ENCODE measurements at regions not wholly inside any gene's neighbourhood (a gene's known extent, or its start where the extent isn't known, plus 50 kb on each side); places are given as distances from the start of the nearest gene placed in this dataset.

DNA sequence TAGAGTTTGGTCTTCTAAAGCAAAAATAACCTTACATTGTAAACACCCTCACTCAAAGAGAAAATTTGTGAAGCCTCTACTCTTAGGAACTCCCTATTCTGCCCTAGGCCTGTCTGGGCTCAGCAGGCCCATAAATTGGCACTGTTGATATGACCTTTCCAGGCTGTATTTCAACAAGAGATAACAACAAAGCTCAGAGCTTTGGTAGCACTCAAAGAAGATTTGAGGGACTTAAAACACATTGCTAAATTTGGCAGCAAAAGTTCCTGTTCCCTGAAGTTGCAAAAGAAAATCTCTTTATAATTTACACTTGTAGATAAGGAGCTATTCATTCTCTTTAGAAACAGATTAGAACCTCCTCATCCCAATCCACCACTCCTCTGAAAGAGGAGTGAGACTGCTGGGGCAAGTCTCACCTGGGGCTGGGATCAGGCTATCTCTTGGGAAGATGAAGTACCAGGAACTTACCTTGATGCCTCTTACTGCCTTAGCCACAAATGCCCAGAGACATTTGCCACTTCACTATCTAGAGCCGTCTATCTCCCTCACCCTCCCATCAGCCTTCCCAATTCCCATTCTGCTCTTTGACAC is 110.4 kb upstream of the AKIP1 start:
- no peak for DNase-seq

DNA sequence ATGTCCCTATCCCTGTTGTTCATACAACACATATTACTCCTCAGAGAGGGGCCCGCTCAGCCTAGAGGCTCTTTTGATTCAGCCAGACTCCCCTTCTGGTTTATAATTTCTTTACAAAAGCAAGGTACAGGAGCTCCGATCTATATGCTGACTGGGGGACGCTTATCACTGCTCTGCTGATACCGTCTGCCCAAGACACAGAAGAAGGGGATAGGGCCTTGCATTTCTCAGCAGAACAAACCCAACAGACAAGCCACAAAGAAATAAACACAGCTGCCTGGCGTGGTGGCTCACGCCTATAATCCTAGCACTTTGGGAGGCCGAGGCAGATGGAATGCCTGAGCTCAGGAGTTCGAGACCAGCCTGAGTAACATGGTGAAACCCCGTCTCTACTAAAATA is 109.9 kb upstream of the AKIP1 start:
- DNase-seq, result no peak

DNA sequence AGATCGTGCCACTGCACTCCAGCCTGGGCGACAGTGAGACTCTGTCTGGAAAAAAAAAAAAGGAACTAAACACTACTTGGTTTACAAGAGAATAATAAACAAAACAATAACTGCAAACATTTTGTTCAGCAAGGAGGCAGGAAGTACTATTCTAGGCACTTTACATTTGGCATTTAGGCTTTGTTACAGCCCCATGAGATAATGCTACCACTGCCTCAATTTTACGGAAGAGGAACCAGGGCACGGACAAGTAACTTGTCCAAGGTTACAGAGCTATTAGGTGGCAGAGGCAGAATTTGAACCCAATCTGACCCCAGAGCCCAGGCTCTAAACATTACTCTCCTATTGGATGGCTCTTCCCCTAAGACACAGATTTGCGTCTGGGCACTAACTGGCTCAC is 108.7 kb upstream of the AKIP1 start:
- no peak for DNase-seq

DNA sequence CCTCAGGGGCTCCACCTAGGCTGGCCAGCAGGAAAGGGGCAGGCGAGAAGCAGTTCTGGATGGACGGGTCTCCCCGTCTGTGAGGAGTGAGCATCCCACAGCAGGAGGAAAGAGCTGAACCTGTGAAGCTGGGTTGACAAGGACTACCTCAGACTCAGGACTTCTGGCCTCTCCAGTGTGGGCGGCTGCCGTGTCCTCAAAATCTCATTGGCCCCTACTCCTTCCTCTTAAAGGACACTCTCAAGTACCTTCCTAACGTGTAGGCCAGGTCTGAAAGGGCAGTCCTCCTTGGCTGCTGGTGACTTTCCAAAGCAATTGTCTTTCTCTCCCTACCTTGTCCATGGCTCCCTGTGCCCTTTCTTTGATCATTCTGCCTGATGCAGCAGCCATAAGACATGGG is 107.0 kb upstream of the AKIP1 start:
- DNase-seq, result no peak

DNA sequence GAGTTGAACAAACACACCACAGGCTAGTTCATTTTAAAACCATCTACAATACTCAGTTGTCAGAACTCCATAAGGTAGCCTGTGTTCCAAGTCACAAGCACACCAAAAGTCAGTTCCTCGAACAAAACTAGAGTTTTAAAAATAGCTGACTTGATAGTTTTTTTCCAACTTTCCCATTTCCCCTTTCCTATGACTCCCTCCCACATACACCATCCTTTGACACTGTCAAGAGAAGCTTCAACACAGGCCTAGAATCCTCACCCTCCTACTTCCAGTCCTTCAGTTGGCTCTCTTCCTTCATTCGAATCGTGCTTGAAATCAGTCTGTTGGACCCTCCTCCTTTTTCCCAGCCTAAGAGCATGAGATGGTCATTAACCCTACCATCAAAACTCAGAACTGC is 105.7 kb upstream of the AKIP1 start:
- no peak for DNase-seq

DNA sequence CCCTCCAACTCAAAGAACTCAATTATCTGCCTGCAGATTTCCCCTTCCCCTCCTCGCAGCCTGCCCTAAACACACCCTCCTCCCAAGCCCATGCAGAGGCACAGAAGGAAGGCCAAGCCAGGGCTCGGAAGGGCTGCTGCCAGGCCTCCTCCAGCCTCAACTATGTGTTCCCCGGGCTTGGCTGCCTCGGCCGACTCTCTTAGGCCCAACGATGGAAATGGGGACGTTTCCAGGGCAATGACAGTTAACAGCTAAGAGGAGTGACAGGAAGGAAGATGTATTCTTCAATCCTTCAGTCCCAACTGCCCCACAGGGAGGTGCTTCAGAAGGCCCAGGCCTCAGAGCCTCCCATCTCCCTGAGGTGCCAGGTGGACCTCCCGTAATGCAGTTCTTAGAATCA is 104.0 kb upstream of the AKIP1 start:
- no peak for DNase-seq

DNA sequence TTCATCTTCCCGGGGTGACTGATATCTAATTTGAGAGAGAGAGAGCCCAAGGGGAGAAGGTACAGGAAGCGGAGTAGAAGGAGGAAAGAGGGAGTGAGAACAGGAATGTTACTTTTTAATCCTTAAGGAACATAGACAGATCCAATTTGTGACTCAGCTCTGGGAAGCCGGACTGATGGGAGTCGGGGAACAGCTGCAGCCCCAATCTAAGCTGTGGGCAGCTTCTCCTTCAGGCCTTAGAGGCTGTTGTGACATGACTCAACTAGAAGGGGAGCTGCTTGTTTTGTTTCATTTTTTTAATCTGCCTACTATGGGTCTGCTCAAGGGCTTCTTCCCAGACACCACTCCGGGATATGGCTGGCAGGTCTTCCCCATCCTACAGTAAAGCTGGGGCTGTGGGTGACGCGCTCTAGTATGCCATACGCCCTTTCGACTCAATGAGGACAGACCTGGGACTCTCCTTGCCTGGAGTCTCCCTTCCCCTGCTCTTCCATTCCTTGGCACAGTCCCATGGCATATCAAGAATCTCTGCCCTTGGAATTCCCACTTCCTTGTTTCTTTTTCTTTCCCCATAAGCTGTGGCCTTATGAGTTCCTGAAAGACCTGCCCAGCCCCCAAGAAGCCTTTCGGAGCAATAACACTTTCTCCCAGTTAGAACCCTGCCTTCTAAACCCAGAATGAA is 103.3 kb upstream of the AKIP1 start:
- DNase-seq, result no peak

DNA sequence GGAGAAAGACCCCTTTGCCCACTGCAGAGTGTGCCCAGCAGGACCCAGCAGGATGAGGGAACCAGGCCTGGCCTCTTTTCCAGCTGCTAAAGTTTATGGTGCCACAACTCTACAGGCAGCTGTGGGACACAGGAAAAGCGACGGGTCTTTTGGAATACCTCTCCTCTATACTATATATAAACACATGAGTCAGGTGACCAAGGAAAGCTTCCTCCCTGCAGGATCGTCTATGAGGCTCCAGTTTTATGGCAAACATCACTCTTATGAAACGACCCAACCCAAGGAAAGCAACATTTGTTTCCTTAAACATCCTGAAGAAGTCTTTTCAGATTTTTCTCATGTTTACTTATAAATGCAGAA is 102.8 kb upstream of the AKIP1 start:
- DNase-seq, result no peak

DNA sequence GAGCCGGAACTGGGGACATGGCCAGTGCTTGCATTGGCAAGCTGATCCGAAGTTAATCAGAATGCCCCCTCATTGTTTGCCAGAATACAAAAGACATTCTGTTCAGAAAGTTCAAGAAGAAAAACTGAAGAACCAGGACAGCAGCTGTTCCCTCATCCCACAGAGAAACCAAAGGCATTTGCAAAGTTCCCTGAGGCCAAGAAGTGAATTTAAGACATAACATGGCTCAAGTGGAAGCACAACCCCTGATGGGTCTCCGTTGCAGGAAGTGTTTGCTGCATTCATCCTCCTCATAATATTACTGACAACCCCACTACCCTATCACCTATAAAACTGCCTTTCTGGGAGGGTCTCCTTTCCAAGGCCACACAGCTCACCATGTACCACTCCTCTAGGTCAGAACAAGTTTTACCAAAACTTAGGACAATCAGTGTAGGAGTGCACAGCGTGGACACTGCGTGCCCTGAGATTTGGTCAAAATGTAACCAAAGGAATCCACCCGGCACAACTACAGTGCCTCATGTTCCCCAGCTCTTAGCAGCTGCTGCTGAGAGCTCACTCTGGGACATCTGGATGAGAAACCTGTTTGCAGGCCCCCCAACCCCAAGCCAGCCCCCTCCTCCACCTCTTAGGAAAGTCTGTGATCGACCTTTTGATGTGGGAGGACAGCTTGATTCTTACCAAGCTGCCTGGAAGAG is 101.6 kb upstream of the AKIP1 start:
- no peak for DNase-seq

DNA sequence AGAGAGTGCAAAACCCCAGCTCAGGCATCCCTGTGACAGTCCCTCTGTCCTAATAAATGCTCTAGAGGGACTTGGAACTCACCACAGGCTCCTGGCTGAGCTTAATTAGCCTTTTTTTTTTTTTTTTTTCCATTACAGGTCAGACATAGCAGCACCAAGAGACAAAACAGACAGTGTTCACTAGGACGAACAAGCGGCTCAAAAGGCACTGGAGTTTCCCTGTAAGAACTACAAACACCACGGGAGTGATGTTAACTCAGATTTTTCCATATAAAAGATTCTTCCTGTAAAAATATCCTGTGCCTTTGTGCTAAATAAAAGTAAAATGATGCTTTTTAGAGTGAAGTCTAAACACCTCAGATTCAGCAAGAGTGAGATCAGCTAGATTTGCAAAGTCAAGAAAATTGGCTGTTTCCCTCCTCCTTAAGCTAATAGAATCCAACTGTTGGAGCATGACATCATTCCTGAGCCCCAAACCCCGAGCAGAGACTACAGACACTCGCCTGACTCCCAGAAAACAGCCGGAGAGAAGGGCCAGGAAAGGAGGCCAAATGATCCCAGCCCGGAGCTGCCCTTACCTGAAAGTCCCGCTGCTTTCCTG is 101.0 kb upstream of the AKIP1 start:
- no peak for DNase-seq

DNA sequence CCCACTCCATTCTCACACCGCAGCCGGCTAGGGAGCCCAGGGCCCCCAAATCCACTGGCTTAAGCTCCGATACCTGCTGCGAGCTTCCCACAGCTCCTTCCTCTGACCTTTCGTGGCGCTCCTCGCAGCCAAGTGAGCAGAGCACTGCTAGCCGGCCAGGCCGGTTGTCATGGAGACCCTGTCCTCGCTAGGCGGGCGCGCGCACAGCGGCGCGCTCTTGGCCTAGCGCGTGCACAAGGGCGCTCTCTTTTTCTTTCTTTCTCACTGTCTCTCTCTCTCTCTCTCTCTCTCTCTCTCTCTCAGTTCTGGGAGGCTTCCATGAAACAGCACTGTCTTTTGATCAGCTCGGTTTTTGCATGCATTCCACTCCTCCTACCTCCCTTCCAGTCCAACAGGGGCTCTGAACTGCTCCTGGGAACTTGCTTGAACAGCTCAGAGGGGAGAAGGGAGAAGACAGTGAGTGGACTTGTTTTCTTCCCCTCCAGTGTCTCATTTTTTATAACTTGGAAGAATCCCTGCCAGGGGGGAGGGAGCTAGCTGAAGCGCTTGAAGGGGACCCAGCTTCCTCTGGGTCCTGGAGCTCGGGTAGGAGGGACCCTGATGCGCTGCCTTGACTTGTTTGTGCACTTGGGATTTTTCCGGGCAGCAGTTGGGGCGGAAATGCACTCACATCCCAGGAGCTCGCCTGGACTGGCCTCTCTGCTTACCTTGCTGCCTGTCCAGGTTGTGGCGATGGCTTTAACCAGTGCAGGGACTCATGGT is 100.3 kb upstream of the AKIP1 start:
- no peak for DNase-seq

DNA sequence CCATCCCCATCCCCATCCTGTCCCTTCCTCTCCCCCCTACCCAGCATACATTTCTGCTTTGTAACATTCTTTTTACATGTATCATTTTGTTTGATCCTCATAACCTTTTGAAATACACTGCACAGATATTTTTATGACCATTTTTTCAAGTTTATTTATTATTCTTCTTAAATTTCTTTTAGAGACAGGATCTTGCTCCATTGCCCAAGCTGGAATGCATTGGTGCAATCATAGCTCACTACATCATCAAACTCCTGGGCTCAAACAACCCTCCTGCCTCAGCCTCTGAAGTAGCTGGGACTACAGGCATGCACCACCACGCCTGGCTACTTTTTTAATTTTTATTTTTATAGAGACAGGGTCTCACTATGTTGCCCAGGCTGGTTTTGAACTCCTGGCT is 99.4 kb upstream of the AKIP1 start:
- DNase-seq, result no peak

DNA sequence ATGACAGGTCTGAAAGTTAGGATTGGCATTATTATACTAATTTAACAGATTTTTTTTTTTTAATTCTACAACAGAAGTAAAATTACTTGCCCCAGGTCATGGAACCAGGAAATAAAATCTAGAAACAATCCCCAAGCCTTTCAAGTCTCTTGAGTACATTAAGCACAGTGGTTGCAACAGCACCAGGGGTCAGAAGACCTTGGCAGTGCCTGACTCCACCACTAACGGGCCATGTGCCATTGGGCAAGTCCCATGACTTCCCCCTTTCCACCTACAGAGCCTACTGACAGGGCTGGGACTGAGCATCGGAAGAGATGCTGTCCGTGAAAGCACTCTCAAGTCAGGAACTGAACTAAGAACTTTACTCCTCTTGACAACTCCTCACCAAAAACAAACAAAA is 98.6 kb upstream of the AKIP1 start:
- DNase-seq, result peak; percentile 20

DNA sequence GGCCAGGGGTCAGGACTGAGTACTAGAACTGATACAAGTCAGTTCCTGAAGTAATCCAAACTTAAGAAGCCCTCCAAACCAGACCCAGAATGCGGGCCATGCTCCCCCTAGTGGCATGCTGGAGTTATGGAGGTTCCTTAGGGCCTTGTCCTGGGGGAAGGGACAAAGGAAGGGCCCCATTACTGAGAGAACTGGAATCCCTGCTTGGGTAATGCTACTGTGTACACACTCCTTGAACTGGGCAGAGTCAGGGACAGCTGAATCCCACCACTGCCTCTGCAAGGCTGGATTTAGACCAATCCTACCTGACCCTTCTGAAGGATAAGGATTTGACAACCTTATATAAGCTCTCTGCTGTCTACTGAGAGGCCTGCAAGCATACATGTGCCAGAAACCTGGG is 97.3 kb upstream of the AKIP1 start:
- DNase-seq, result peak; percentile 20

DNA sequence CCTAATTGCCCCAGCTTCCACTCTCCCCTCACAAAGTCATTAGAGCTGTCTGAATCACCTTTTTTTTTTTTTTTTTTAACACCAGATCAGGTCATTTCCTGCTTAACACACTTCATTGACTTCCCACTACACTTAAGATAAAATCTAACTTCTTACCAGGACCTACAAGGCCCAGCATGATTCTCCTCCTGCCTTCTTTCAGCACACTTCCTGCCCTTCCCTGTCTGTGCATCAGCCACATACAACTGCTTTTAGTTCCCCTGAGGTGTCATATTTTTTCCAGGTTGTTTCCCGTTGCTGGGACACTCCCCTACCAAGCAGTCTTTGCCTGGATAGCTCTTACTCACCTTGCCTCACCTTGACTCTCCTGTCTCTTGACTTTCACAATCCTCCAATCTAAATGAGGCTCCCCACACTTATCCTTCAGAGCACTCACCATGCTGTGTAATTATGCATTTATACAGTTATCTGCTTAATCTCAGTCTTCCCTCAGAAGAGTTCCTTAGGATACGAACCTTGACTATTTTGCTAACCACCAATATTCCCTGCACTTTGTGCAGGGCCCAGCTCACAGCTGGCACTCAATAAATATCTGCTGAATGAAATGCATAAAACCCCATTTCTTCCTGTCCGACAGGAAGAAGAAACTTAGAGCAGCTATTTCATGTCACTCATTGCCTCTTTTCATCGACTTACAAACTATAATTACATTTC is 96.6 kb upstream of the AKIP1 start:
- DNase-seq, result no peak

DNA sequence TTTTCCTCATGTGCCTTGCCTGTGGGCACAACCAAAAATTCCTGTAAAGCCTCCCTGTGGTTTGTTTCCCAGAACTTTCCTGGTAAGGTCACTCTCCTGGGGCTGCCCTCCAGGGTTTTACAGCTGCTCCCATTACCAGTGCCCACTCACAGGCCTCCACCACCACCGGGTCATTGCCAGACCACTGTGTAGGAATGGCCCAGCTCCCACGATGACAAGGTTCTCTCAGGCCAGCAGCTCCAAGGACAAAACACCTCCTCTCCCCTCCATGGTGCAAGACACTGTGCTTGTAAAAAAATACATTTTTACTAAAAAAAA is 96.1 kb upstream of the AKIP1 start:
- no peak for DNase-seq

DNA sequence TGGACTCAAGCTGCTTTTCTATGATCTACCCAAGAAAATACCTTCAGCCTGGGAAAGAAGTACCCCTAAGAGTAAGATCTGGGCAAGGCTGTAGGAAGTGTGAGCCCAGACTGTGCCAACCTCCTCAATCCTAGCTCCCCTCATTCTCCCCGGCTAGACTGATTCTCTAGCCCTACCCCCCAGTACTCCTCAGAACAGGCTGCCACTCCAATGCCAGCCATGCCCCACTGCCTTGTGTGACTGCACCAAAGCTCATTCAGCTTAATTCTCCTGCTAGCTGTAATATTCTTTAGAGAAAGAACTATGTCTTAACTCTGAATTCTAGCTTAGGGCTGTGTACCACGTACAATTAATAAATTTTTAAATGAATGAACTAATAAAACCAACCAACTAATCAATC is 92.6 kb upstream of the AKIP1 start:
- DNase-seq, result no peak

DNA sequence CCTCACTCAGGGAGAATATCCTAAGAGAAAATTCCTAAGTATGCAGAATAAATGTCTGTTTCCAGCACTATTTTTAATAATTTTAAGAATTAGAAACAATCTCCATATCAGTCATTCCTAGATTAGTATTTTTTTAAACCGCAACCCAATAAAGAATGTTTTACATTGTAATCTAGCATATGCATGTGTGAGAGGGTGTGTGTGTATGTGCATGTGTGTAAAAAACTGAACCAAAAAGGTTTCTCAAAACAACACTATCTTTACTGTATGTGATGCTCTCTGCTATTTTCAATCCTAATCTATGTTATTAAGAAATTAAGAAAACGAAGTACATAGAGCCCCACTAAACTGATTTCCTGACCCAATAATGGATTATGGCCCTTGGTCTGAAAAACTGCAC is 90.6 kb upstream of the AKIP1 start:
- no peak for DNase-seq

DNA sequence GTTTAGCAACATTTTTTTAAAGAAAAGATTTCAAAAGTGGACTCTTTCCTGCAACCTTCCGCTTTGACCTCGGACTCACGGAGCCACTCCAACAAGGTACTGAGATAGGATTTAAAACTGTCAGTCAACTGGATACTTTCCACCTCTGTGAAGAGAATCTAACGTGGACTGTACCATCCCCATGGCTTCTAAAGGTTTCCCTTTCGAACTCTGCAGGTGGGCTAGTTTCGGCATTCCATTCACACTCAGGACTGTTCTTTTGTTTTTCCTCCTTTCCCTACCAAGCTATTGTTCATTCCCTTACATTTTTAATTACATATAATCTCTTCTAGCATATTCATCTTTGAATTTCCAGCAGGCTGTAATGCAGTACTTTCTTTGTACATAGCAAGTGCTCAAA is 88.5 kb upstream of the AKIP1 start:
- DNase-seq, result no peak

DNA sequence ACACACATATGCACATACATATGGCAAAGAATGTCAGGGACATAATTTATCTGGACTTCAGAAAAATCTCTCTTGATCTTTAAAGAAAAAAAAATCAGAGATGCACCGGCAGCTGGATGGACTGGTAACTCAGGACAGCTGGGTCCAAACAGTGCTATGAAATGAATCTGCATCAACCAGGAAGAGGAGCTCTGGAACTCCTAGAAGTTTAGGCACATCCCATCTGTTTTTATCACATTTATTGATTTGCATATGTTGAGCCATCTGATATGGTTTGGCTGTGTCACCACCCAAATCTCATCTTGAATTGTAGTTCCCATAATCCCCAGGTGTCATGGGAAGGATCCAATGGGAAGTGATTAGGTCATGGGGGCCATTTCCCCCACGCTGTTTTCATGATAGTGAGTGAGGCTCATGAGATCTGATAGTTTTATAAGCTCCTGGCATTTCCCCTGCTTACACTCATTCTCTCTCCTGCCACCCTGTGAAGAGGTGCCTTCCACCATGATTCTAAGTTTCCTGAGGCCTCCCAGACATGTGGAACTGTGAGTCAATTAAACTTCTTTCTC is 87.7 kb upstream of the AKIP1 start:
- DNase-seq, result no peak

DNA sequence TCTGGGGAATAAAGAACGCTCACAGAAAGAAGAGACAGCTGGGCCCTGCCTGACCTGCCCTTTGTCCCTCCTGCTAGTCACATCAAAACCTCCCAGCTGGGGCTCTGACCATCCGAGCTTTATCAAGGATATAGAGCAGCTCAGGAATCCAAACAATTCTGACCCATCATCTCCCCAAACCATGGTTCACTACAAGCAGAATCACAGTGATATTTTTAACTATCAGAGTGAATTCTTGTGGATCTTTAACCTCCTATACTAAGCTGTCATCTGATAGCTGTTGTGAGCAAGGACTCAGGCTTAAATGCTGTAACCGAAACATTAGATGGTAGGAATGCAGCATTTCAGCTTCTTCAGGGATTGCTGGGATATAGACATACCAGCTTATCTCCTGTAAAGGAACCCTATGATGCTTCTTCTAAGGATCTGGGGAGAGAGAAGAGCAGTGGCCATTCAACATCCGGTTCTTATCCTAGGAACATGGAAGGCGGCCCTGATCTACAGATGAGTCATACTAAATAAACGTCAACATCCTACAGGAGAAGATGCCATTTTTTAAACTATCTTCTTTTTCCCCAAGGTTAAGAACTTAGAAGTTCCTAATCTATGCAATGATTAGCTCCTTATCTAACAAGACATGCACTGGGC is 84.7 kb upstream of the AKIP1 start:
- DNase-seq, result no peak

DNA sequence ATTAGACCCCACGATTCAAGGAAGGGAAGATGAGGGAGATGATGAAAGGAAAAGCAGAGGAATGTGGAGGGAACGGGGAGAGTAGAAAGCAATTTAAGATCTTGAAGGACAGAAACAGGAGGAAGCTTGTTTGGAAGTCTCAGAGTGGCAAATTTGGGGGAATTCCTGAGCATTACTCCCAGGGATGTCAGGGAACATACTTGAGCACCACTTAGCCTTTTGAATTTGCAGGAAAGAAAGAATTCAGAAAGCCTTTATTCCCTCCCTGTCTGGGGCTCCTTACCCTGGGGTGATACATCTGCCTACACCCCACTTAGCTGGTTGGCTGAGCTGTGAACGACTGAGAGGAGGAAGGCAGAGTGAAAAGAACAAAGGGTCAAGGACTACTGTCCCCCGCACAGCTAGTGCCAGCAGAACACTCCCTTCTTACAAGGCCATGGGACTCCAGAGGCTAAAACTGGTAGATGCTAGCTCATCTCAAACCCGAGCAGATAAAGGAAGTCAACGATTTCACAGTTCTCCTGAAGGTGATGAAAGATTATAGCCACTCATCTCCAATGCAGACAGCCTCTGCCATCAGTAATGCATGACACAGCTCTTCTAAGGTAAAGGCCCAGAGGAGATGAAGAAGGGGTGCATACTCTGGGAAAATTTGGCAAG is 84.0 kb upstream of the AKIP1 start:
- no peak for DNase-seq

Measured in CD4-positive, alpha-beta T cell treated with Interferon gamma for 1 hour (primary cell).